CD14-positive monocyte (primary cell): ENCODE measurements at regions not wholly inside any gene's neighbourhood (a gene's known extent, or its start where the extent isn't known, plus 50 kb on each side); places are given as distances from the start of the nearest gene placed in this dataset.

Experiments used
- DNase-seq, 3 donors: peaks; one replicate each; pipeline ENCODE4 v3.0.0-alpha.2; 2011 to 2022
- H2AFZ ChIP-seq: 2 replicates; pipeline ENCODE4 v1.6.0; 2012; ENCODE audit warnings: mild to moderate bottlenecking, low read depth, low read length, inconsistent platforms; ENCODE audit not compliant: insufficient read depth, poor library complexity, severe bottlenecking
- H3K27ac ChIP-seq, 2 donors: 1 replicate in 1 of 2; 2 replicates in 1 of 2; pipeline ENCODE4 v1.5.1; 2012 to 2013; ENCODE audit warnings: low read length in 2 of 2, control low read depth in 1 of 2, inconsistent platforms in 1 of 2, low read depth in 1 of 2, mild to moderate bottlenecking in 1 of 2
- H3K27me3 ChIP-seq, 2 donors: one replicate each; pipeline versions ENCODE4 v1.6.0 to v1.6.1; 2011 to 2013; ENCODE audit warnings: low read length in 2 of 2; ENCODE audit not compliant: control insufficient read depth in 2 of 2, insufficient read depth in 2 of 2
- H3K36me3 ChIP-seq, 2 donors: replicated peaks in 1 of 2; 1 replicate in 1 of 2; 2 replicates in 1 of 2; pipeline versions ENCODE4 v1.5.1 to v1.6.1; 2012 to 2013; ENCODE audit warnings: low read length in 2 of 2, control low read depth in 1 of 2, inconsistent platforms in 1 of 2, mild to moderate bottlenecking in 1 of 2; ENCODE audit not compliant: insufficient read depth in 2 of 2, control insufficient read depth in 1 of 2
- H3K4me1 ChIP-seq, 2 donors: 1 replicate in 1 of 2; 2 replicates in 1 of 2; pipeline versions ENCODE4 v1.5.1 to v1.6.1; 2012 to 2013; ENCODE audit warnings: low read length in 2 of 2, control low read depth in 1 of 2, inconsistent platforms in 1 of 2, mild to moderate bottlenecking in 1 of 2, moderate library complexity in 1 of 2; ENCODE audit not compliant: insufficient read depth in 2 of 2, control insufficient read depth in 1 of 2
- H3K4me2 ChIP-seq: replicated peaks from 2 replicates; pipeline ENCODE3; 2012; ENCODE audit warnings: low read length, moderate library complexity, mild to moderate bottlenecking; ENCODE audit not compliant: poor library complexity, severe bottlenecking; ENCODE audit errors: extremely low read depth
- H3K4me3 ChIP-seq, 3 experiments: fragments of 200-600 bp in 1 of 3; sonication (generic) in 1 of 3; replicated peaks in 1 of 3; 1 replicate in 2 of 3; 2 replicates in 1 of 3; pipeline ENCODE4 v1.5.1; 2011 to 2013; ENCODE audit warnings: low read length in 3 of 3, mild to moderate bottlenecking in 3 of 3, control low read depth in 2 of 3, low read depth in 2 of 3, inconsistent platforms in 1 of 3, moderate library complexity in 1 of 3
- H3K79me2 ChIP-seq: 2 replicates; pipeline ENCODE4 v1.6.0; 2012; ENCODE audit warnings: mild to moderate bottlenecking, control low read depth, inconsistent platforms, low read length, moderate library complexity; ENCODE audit not compliant: insufficient read depth
- H3K9ac ChIP-seq: 2 replicates; pipeline ENCODE4 v1.6.0; 2017; ENCODE audit warnings: low read length, mild to moderate bottlenecking; ENCODE audit not compliant: insufficient read depth, poor library complexity, severe bottlenecking
- H3K9me3 ChIP-seq, 2 donors: replicated peaks in 1 of 2; 1 replicate in 1 of 2; 2 replicates in 1 of 2; pipeline versions ENCODE4 v1.5.1 to v1.6.1; 2012 to 2013; ENCODE audit warnings: low read length in 2 of 2, control low read depth in 1 of 2; ENCODE audit not compliant: control insufficient read depth in 1 of 2, insufficient read depth in 1 of 2
- H4K20me1 ChIP-seq: 2 replicates; pipeline ENCODE4 v1.6.0; 2012; ENCODE audit warnings: mild to moderate bottlenecking, low read length, control low read depth, moderate library complexity; ENCODE audit not compliant: insufficient read depth
- H3K27ac Mint-ChIP-seq, 7 donors: one replicate each; pipeline ENCODE4 v1.8.0; 2020; ENCODE audit warnings: mild to moderate bottlenecking in 7 of 7, mixed read lengths in 7 of 7, moderate library complexity in 6 of 7, inconsistent platforms in 2 of 7
- H3K27me3 Mint-ChIP-seq, 3 donors: one replicate each; pipeline ENCODE4 v1.8.0; 2021 to 2022; ENCODE audit warnings: low read depth in 3 of 3, mild to moderate bottlenecking in 3 of 3, mixed read lengths in 3 of 3, moderate library complexity in 3 of 3, inconsistent platforms in 1 of 3
- H3K36me3 Mint-ChIP-seq, 2 donors: one replicate each; pipeline ENCODE4 v1.8.0; 2020; ENCODE audit warnings: mixed read lengths in 2 of 2, inconsistent platforms in 1 of 2, mild to moderate bottlenecking in 1 of 2
- H3K4me1 Mint-ChIP-seq: one replicate; pipeline ENCODE4 v1.8.0; 2020; ENCODE audit warnings: mild to moderate bottlenecking, mixed read lengths
- H3K4me3 Mint-ChIP-seq, 2 donors: one replicate each; pipeline ENCODE4 v1.8.0; 2020; ENCODE audit warnings: mild to moderate bottlenecking in 2 of 2, mixed read lengths in 2 of 2, moderate library complexity in 1 of 2
- H3K9me3 Mint-ChIP-seq, 7 donors: one replicate each; pipeline ENCODE4 v1.8.0; 2020 to 2022; ENCODE audit warnings: mixed read lengths in 7 of 7, mild to moderate bottlenecking in 6 of 7, moderate library complexity in 6 of 7, inconsistent platforms in 2 of 7
- WGBS: methylation state at CpG from one replicate; pipeline ENCODE4 v1.1.5; 2013; ENCODE audit warnings: missing lambda C conversion rate; ENCODE audit not compliant: insufficient coverage; 5-methylcytosine and 5-hydroxymethylcytosine counted together
- intact Hi-C, 2 donors: fragments of 100-400 bp; cut with micrococcal nuclease; formaldehyde crosslinking; loops; one replicate each; pipeline versions ENCODE4 v1.15.0 to v1.15.1; 2023
- TF ChIP-seq, protein P1 (sequence below): fragments of 200-600 bp; IDR thresholded peaks from one replicate; pipeline ENCODE4 v1.8.0; 2022; ENCODE audit warnings: antibody characterized with exemption, mild to moderate bottlenecking

- no peak overlapping the region for H3K4me3 Mint-ChIP-seq
- TF ChIP-seq, protein P1, sequence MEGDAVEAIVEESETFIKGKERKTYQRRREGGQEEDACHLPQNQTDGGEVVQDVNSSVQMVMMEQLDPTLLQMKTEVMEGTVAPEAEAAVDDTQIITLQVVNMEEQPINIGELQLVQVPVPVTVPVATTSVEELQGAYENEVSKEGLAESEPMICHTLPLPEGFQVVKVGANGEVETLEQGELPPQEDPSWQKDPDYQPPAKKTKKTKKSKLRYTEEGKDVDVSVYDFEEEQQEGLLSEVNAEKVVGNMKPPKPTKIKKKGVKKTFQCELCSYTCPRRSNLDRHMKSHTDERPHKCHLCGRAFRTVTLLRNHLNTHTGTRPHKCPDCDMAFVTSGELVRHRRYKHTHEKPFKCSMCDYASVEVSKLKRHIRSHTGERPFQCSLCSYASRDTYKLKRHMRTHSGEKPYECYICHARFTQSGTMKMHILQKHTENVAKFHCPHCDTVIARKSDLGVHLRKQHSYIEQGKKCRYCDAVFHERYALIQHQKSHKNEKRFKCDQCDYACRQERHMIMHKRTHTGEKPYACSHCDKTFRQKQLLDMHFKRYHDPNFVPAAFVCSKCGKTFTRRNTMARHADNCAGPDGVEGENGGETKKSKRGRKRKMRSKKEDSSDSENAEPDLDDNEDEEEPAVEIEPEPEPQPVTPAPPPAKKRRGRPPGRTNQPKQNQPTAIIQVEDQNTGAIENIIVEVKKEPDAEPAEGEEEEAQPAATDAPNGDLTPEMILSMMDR = no peak
- no peak overlapping the region for H3K4me3 ChIP-seq
- no peak overlapping the region for H3K9ac ChIP-seq
- H3K27me3 Mint-ChIP-seq = peaks cover 12 to 35% (median 22%) of the 10 kb centered on the region in 3 donors
- H3K9me3 ChIP-seq = no peaks in the 10 kb centered on the region
- no peaks in the 10 kb centered on the region for H3K4me1 Mint-ChIP-seq
- H3K79me2 ChIP-seq = no peaks in the 10 kb centered on the region
- no peaks in the 10 kb centered on the region for H3K4me1 ChIP-seq
- H3K36me3 Mint-ChIP-seq = no peaks in the 10 kb centered on the region
- H3K9me3 Mint-ChIP-seq = peaks cover 0 to 7% (median 2%) of the 10 kb centered on the region in 7 donors
- no peak overlapping the region for H3K4me2 ChIP-seq
- DNase-seq = no peak
- H2AFZ ChIP-seq = no peak overlapping the region
- no peak overlapping the region for H3K27ac ChIP-seq
- no peaks in the 10 kb centered on the region for H3K36me3 ChIP-seq
- no peaks in the 10 kb centered on the region for H3K27me3 ChIP-seq
- no peak overlapping the region for H3K27ac Mint-ChIP-seq
- intact Hi-C loops = no loop called here
- WGBS = 93% methylated on average over 6 of the region's 8 CpGs
- H4K20me1 ChIP-seq = no peaks in the 10 kb centered on the region
Measured at GRCh38 chr9:135021393-135021789, 66.1 kb upstream of the OLFM1 start.

GRCh38 chr9:135022191-135022870 is 65.1 kb upstream of the OLFM1 start:
- Histone ChIP-seq H3K4me2 (no peak overlapping the region), H3K9ac (no peak overlapping the region), H3K27me3 (no peaks in the 10 kb centered on the region), H4K20me1 (no peaks in the 10 kb centered on the region), H3K79me2 (no peaks in the 10 kb centered on the region), H3K4me3 (no peak overlapping the region), H2AFZ (no peak overlapping the region), H3K36me3 (no peaks in the 10 kb centered on the region), H3K9me3 (no peaks in the 10 kb centered on the region), H3K27ac (no peak overlapping the region), H3K4me1 (no peaks in the 10 kb centered on the region)
- peak overlapping the region in 1 of 7 donors; percentile 31 for H3K27ac Mint-ChIP-seq
- H3K9me3 Mint-ChIP-seq = peaks cover 0 to 7% (median 2%) of the 10 kb centered on the region in 7 donors
- H3K4me1 Mint-ChIP-seq = no peaks in the 10 kb centered on the region
- no peaks in the 10 kb centered on the region for H3K36me3 Mint-ChIP-seq
- no peak overlapping the region for H3K4me3 Mint-ChIP-seq
- intact Hi-C loops = no loop called here
- WGBS = 95% methylated on average over 14 of the region's 18 CpGs
- H3K27me3 Mint-ChIP-seq = peaks cover 14 to 31% (median 22%) of the 10 kb centered on the region in 3 donors
- TF ChIP-seq, protein P1 = no peak
- DNase-seq = no peak
